CD4-positive, alpha-beta T cell treated with Interleukin-15 for 4 hours (primary cell): ENCODE measurements at regions not wholly inside any gene's neighbourhood (a gene's known extent, or its start where the extent isn't known, plus 50 kb on each side); places are given as distances from the start of the nearest gene placed in this dataset.
"Not testable (repeated sequence)": the region's sequence is repeated elsewhere in the genome, so short reads cannot be mapped to it uniquely, and the experiment has no call there.

Source experiments
- DNase-seq: peaks from one replicate; pipeline ENCODE4 v3.0.0-alpha.2; 2020; ENCODE audit warnings: low spot score

DNA sequence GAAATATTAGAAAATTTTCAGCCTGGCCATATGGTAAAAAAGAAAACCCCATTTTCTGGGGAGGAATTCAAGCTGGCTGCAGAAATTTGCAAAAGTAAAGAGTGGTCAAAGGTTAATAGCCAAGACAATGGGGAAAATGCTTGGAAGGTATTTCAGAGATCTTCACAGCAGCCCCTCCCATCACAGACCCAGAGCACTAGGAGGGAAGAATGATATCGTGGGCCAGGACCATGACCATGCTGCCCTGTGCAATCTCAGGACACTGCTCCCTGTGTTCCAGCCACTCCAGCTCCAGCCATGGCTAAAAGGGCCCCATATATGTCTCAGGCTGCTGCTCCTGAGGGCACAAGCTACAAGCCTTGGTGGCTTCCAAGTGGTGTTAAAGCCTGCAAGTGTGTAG, 93.9 kb upstream of the AGAP1 start:
- DNase-seq, result no peak

DNA sequence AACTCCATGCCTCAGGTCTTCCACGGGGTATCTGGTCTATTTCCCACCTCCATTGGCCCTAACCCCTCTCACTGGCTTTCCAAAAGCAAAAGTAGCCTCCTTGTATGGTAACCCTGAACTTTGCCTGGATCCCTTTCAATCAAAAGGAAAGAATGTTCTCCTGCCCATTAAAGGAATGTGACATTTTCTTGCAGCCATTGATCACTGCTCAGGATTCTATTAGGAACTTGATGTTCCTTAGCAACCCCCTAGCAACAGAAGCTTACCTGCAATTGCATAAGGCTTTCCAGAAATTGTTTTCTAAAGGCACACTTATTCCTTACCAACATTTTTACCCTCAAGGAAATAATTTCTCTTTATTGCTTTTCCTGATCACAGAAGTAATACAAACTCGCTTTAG, 91.4 kb upstream of the AGAP1 start:
- no peak for DNase-seq

DNA sequence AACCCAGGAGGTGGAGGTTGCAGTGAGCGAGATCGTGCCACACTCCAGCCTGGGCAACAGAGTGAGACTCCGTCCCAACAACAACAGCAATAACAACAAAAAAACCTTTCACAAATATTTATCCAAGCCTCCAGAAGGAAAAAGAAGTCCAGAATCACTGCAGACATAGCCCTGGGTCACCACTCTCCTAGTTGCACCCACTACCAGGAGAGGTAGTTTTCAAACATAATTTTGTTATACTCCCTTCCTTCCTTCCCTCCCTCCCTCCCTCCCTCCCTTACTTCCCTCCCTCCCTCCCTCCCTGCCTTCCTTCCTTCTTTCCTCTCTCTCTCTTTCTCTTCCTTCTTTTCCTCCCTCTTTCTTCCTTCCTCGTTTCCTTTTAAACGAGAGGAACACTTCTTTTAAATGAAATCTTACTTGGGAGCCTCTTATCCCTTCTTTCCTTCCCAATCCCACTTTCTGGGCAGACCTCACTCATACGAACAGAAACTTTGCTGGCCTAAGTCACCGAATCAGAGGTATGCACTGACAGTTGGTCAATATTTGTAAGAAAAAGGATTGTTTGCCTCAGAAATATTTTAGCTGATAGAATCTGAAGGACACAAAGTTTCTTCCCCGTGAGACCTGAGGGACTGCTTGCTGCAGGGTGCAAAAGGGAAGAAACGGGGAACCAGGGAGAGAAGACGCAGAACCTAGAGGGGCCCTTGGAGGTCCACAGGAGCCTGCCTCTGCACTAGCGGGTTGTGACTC, 88.1 kb upstream of the AGAP1 start:
- no peak for DNase-seq

DNA sequence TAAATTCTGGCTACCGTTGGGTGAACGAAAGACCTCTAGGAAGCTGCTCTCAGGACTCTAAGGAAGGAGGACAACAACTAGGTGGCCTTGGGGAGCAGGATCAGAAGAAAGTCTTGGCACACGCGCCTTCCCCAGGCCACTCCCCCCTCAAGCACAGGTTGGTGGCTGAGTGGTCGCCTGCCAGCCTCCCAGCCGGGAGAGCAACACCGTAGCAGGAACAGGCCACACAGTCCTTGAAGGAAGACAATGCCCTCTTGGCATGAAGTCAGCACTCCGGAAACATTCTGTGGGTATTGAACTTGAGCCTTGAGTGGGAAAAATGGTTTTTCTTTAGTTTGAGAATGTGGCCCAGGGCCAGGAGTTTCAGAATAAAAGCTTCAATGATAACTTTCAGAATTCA, 87.4 kb upstream of the AGAP1 start:
- no peak for DNase-seq

DNA sequence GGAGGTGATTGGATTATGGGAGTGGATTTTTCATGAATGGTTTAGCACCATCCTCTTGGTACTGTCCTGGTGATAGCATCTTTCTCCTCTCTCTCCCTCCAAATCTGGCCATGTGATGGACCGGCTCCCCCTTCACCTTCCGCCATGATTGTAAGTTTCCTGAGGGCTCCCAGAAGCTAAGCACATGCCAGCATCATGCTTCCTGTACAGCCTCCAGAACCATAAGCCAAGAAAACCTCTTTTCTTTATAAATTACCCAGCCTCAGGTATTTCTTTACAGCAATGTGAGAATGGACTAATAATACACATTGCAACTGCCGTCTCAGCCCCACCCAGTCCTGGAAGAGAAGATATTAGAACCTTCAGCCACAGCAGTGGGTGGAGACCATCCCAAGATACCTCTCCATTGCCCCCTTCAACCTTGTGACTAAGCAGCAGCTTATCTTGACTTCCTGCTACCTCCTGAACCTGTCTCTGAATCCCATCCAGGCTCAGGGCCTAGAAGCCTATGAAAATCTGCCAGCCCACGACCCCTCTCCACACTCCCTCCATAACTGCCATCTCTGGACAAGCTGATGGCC, 81.8 kb upstream of the AGAP1 start:
- no peak for DNase-seq

DNA sequence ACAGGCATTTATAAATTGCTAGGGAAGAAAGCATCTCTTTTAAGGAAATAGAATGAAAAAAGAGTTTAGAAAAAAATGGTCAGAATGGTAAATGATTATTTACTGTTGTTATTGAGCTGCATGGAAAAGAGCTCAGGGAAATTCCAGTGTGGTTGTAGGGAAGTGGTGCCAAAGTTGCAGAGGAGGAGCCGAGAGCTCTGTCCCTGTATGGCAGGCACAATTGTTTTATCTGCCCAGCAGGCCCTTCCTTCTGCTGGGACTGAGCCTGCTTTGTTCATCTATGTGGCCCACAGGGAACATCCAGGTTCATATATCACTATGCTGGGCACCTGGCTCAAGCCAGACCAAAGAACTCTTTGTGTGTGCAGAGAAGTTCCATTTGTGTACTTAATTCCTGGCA, 80.8 kb upstream of the AGAP1 start:
- DNase-seq, result no peak

DNA sequence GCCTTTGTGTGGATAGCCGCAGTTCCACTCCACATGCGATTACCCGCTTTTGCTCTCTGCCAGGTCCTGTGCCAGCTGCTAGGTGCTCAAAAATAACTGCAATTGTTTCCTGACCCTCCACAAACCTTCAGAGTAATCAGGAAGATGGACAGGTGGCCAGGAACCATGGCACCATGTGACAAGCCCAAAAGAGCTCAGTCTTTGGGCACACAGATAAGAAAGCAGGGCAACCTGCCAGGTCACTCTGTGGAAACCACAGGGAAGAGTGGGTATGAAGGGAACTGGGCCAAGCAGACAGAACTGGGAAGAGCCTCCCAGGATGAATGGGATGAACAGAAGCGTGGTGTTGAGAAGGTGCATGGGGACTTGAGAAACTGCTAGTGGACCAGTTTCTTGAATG, 79.4 kb upstream of the AGAP1 start:
- DNase-seq, result no peak

DNA sequence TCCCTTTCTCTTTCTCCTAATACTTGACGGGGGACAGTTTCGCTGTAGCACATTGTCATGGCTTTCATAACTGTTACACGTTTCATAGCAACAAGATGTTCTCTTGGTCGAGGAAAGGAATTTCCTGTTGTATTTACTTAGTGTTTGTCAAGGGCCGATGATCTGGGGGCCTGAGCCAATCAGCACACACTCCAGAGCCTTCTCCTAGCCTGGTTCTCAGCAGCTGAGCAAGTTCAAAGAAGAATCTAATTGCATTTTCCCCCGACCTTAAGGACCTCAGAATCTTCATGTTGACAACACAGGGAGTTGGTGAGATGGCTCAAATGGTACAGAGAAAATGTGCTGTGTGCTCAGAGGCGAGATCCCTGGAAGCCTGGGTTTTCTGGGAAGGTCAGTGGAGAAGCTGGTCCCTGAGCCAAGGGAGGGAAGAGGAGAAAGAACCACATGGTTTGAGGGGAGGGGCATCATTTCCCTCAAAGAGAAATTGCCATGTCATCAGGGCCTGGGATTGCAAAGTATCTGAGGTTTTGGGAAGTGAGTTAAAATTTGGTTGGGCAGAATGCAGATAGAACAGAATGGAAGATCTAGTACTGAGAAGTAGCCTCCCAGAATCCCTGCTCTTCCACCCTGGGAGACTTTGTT, 76.9 kb upstream of the AGAP1 start:
- no peak for DNase-seq

DNA sequence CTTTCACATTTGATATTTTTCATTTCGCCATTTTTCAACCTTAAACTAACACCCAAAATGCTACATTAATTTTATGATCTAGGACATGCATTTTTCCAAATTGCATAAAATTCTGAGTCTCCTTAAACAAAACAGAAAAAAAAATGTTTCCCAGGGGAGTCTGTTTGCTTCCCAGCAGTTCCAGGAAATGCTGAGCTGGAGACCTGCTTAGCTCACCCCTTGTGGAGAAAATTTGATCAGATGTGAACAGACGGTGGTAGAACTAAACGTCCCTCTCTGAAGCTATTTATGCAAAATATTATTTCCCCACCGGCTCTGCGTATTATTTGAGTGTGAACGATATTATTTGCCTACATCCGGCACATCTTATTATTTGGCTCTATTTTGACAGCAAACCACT, 74.9 kb upstream of the AGAP1 start:
- no peak for DNase-seq

DNA sequence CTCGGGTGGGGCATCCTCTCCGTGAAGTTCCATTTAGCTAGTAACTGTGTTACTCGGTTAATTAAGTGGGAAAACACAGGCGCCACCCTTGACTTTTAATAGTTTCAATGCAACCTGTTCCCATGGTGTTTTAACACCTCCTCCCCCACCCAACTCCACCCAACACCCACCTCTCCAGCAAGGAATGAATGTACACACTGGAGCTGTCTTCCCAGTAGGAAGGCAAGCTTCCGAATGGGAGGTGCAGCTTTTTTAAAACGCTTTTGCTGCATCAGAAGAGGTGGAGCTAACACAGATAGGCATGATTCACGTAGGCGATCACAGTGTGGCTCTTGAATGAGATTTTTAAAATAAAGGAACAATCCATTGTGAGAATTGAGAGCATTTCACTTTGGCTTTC, 73.8 kb upstream of the AGAP1 start:
- DNase-seq, result no peak

DNA sequence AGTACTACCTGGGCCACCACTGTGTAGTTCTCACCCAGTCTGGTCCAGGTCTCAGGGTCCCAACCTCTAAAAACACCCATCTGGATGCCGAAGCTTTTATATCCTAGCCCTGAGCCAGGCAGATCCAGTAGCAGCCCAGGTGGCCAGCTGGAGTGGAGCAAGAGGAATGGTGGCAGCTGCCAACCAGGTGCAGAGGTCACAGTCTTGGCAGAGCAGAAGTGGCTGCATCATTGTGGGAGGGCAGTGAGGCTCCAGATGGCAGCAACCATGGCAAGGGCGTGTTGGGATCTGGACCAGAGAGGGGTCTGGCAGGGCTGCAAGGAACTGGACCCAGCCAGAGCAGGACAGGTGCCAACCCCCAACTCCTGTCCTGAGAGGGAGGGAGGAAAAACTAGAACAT, 72.2 kb upstream of the AGAP1 start:
- DNase-seq, result no peak

DNA sequence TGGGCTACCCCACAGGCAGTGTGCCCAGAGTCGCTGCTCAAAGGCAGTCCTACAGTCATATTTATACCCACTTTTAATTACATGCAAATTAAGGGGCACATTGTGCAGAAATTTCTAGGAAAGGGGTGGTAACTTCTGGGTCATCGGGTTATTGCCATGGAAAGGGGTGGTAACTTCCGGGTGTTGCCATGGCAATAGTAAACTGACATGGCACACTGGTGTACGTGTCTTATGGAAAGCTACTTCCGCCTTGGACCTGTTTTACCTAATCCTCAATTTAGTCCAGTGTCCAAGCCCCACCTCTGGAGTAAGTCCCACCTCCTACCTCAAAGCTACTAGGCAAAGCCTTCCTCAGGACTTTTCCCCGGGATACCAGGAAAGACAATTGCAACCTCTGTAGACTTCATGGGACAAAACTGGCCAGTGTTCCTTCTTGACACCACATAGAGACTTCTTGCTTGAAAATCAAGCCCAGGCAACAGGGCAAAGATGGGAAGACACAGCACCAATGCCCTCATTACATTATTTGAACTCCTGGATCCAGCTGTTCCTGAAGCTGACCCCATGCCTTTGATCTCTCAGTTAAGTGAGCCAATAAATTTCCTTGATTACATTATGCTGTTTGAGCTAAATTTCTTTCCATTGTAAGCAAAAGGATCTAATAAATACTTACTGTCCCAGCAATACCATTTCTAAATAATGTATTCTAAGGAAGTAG, 63.3 kb upstream of the AGAP1 start:
- DNase-seq, result no peak

DNA sequence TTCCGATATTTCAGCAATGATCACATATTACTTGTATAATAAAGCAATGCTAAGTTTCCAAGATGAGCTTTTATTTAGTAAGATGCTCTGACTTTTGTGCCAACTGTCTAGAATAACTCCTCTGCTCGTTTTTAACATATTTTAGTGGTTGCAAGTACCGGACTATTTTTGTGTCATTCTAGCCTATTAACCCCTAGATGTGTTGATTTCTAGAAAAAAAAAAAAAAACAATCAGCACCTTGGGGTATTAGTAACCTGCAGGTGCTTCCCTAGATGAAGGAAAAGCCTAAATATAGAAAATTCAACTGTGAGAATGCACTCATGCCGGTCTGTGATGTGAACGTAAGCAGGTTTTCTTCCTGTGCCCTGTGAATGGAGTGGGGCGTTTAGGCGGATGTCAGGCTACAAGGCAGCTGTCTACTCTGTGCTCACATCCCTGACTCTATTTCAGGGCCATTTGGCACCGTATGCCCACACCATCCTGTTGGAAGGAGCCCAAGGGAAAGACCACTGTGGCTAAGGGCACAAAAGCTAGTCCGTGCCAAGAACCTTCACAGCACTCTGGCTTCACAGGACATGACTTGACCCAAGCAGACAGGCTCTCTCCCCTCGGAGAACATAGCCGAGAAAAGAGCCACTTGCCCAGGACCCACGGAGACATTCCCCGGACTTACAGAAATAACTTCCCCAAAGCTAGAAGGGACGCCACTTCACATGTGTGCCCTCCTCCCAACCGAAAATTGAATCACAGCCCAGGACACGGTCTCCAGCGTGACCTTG, 60.9 kb upstream of the AGAP1 start:
- no peak for DNase-seq

DNA sequence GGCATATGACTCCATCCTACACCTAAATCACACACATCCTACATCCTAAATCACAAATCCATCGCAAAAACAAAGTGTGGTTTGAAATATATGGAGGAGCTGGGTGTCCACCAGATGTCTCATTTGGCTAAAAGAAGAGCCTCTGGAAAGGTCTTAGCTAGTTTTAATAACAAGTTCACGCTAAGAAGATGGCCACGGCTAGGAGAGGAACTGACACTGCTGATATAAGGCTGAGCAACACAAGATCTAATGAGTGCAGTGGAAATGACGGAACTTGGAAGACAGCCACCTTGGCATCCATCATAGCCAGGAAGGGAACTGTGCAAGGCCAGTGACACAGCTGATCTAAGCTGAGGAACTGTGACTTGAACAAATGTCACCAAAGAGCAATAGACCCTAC, 60.0 kb upstream of the AGAP1 start:
- no peak for DNase-seq

DNA sequence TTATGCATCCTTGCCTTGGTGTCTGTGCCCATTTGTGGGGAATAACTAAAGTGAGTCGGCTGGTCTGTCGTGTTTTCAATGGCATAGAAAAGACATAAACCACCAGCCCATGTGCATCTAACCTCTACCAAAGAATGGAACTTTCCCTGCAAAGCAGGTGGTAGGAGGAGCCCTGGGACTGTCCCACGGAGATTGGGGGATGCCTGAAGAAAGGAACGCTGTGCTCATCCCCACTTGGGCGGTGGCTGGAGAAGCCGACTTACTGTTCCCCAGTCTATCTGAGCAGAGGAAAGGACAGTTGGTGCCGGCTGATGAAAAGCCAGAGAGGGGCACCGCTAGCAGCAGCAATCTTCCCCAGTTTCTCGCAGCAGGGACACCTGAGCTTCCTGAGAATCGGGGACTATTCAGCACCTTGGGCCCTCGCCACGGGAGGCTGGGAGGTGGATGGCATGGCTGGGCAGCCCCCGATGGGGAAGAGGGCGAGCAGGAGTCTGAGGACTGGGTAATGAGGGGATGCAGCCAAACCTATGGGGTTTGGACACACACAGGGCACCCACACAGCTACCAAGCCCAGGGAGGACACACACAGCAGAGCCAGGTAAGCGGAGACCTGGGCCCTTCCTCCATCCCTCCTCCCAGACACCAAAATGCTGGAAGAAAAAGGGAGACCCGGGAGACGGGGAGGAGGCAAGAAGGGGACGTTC, 53.7 kb upstream of the AGAP1 start:
- no peak for DNase-seq

DNA sequence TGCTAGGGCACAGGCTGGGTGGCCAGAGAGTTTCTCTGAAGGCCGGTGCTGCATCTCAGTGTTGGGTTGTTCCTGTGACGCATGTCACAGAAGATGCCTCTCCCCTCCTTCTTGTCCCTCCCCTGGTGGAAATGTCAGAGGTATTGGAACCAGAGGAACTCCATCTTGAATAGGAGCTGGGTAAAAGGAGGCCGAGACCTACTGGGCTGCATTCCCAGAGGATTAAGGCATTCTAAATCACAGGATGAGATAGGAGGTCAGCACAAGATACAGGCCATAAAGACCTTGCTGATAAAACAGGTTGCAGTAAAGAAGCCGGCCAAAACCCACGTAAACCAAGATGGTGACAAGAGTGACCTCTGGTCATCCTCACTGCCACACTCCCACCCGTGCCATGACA, 50.3 kb upstream of the AGAP1 start:
- not testable (repeated sequence) for DNase-seq
